ENCODE measurements at regions not wholly inside any gene's neighbourhood (a gene's known extent, or its start where the extent isn't known, plus 50 kb on each side); places are given as distances from the start of the nearest gene placed in this dataset.

DNA sequence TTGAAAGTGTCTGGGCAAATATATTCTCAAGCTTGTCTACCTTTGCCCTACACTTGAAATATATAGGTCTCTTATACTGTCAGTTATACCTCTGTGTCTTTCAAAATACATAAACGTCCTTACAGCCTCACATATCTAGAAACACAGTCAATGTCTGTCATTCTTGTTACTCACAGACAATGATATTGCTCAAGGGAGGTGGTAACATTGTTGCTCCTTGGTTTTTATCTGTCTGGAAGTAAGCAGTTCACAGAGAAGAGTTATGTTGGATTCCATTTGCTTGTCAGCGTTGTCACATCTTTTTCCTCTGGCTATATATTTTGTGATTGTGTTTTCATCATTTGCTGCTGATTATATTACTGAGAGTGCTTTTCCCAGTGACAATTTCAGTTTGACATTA, 1528.9 kb downstream of the PCDH7 start:
- Mint-ChIP-seq H3K4me1 (ENCODE audit: unreplicated experiment) (no peaks in the 10 kb centered on the region), H3K27ac (ENCODE audit: unreplicated experiment) (no peak overlapping the region), H3K9me3 (ENCODE audit: unreplicated experiment) (peaks cover 3% of the 10 kb centered on the region), H3K36me3 (ENCODE audit: unreplicated experiment) (no peaks in the 10 kb centered on the region), H3K4me3 (ENCODE audit: unreplicated experiment) (no peak overlapping the region), H3K27me3 (ENCODE audit: unreplicated experiment) (no peaks in the 10 kb centered on the region)
- TF ChIP-seq, protein P1, sequence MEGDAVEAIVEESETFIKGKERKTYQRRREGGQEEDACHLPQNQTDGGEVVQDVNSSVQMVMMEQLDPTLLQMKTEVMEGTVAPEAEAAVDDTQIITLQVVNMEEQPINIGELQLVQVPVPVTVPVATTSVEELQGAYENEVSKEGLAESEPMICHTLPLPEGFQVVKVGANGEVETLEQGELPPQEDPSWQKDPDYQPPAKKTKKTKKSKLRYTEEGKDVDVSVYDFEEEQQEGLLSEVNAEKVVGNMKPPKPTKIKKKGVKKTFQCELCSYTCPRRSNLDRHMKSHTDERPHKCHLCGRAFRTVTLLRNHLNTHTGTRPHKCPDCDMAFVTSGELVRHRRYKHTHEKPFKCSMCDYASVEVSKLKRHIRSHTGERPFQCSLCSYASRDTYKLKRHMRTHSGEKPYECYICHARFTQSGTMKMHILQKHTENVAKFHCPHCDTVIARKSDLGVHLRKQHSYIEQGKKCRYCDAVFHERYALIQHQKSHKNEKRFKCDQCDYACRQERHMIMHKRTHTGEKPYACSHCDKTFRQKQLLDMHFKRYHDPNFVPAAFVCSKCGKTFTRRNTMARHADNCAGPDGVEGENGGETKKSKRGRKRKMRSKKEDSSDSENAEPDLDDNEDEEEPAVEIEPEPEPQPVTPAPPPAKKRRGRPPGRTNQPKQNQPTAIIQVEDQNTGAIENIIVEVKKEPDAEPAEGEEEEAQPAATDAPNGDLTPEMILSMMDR (IDR thresholded peaks at IDR 0.05), result no peak
- no peak for DNase-seq (ENCODE audit: extremely low spot score, unreplicated experiment)

GRCh38 chr4:32251126-32251525, 1531.0 kb downstream of the PCDH7 start:
- Mint-ChIP-seq H3K4me1 (ENCODE audit: unreplicated experiment) (no peaks in the 10 kb centered on the region), H3K4me3 (ENCODE audit: unreplicated experiment) (no peak overlapping the region), H3K9me3 (ENCODE audit: unreplicated experiment) (no peaks in the 10 kb centered on the region), H3K36me3 (ENCODE audit: unreplicated experiment) (no peaks in the 10 kb centered on the region), H3K27ac (ENCODE audit: unreplicated experiment) (no peak overlapping the region), H3K27me3 (ENCODE audit: unreplicated experiment) (no peaks in the 10 kb centered on the region)
- DNase-seq (ENCODE audit: extremely low spot score, unreplicated experiment), result no peak
- TF ChIP-seq, protein P1 (IDR thresholded peaks at IDR 0.05), result no peak

- Mint-ChIP-seq H3K27ac (ENCODE audit: unreplicated experiment) (no peak overlapping the region), H3K4me1 (ENCODE audit: unreplicated experiment) (no peaks in the 10 kb centered on the region), H3K36me3 (ENCODE audit: unreplicated experiment) (no peaks in the 10 kb centered on the region), H3K4me3 (ENCODE audit: unreplicated experiment) (no peak overlapping the region), H3K9me3 (ENCODE audit: unreplicated experiment) (no peaks in the 10 kb centered on the region), H3K27me3 (ENCODE audit: unreplicated experiment) (no peaks in the 10 kb centered on the region)
- DNase-seq (ENCODE audit: extremely low spot score, unreplicated experiment), result no peak
- TF ChIP-seq, protein P1 (IDR thresholded peaks at IDR 0.05), result no peak
These were observed 1531.8 kb downstream of the PCDH7 start for GRCh38 chr4:32251926-32252325.

- no peaks in the 10 kb centered on the region for H3K36me3 Mint-ChIP-seq (ENCODE audit: unreplicated experiment)
- H3K4me3 Mint-ChIP-seq (ENCODE audit: unreplicated experiment), result no peak overlapping the region
- no peak for DNase-seq (ENCODE audit: extremely low spot score, unreplicated experiment)
- no peaks in the 10 kb centered on the region for H3K27me3 Mint-ChIP-seq (ENCODE audit: unreplicated experiment)
- no peak overlapping the region for H3K27ac Mint-ChIP-seq (ENCODE audit: unreplicated experiment)
- H3K9me3 Mint-ChIP-seq (ENCODE audit: unreplicated experiment), result no peaks in the 10 kb centered on the region
- TF ChIP-seq, protein P1 (IDR thresholded peaks at IDR 0.05), result no peak
- no peaks in the 10 kb centered on the region for H3K4me1 Mint-ChIP-seq (ENCODE audit: unreplicated experiment)
These were observed 1534.0 kb downstream of the PCDH7 start for GRCh38 chr4:32254216-32254615.

DNA sequence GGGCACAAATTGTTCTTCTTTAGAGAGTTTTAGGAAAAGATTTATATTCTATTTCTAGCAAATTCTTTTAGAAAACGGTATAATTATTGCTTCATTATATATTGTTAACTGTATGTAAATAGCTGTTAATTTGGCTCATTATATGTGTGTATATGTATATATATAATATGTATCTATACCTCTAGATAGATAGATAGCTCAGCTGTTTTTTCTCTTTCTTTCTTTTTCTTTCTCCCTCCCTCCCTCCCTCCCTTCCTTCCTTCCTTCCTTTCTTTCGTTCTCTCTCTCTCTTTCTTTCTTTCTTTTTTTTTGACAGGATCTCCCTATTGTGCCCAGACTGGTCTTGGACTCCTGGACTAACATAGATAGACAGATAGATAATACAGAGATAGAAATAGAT, 1538.8 kb downstream of the PCDH7 start:
- H3K9me3 Mint-ChIP-seq (ENCODE audit: unreplicated experiment), result no peaks in the 10 kb centered on the region
- no peak overlapping the region for H3K4me3 Mint-ChIP-seq (ENCODE audit: unreplicated experiment)
- TF ChIP-seq, protein P1 (IDR thresholded peaks at IDR 0.05), result no peak
- no peak overlapping the region for H3K27ac Mint-ChIP-seq (ENCODE audit: unreplicated experiment)
- no peaks in the 10 kb centered on the region for H3K4me1 Mint-ChIP-seq (ENCODE audit: unreplicated experiment)
- H3K36me3 Mint-ChIP-seq (ENCODE audit: unreplicated experiment), result no peaks in the 10 kb centered on the region
- DNase-seq (ENCODE audit: extremely low spot score, unreplicated experiment), result no peak
- H3K27me3 Mint-ChIP-seq (ENCODE audit: unreplicated experiment), result no peaks in the 10 kb centered on the region
